Type B pancreatic cell (in vitro differentiated cells): ENCODE measurements at regions not wholly inside any gene's neighbourhood (a gene's known extent, or its start where the extent isn't known, plus 50 kb on each side); places are given as distances from the start of the nearest gene placed in this dataset.
"Not testable (repeated sequence)": the region's sequence is repeated elsewhere in the genome, so short reads cannot be mapped to it uniquely, and the experiment has no call there.

Experiments
- DNase-seq: peaks from one replicate; pipeline ENCODE4 v3.0.0; 2021; ENCODE audit warnings: mixed read lengths; ENCODE audit not compliant: unreplicated experiment; ENCODE audit errors: extremely low spot score
- H3K27ac Mint-ChIP-seq: 2 replicates; pipeline ENCODE4 v1.8.0; 2021; ENCODE audit warnings: mild to moderate bottlenecking, mixed read lengths
- H3K27me3 Mint-ChIP-seq: 2 replicates; pipeline ENCODE4 v1.8.0; 2021; ENCODE audit warnings: mixed read lengths
- H3K36me3 Mint-ChIP-seq: 2 replicates; pipeline ENCODE4 v1.8.0; 2021; ENCODE audit warnings: mixed read lengths
- H3K4me1 Mint-ChIP-seq: one replicate; pipeline ENCODE4 v1.8.0; 2021; ENCODE audit warnings: mixed read lengths; ENCODE audit not compliant: unreplicated experiment
- H3K4me3 Mint-ChIP-seq: 2 replicates; pipeline ENCODE4 v1.8.0; 2021; ENCODE audit warnings: mild to moderate bottlenecking, mixed read lengths
- H3K9me3 Mint-ChIP-seq: 2 replicates; pipeline ENCODE4 v1.8.0; 2021; ENCODE audit warnings: mixed read lengths
- CTCF ChIP-seq: fragments of 200-600 bp; sonication (generic); conservative IDR thresholded peaks from 2 replicates; pipeline ENCODE4 v1.5.0; 2021; ENCODE audit warnings: antibody characterized with exemption, mild to moderate bottlenecking

GRCh38 chr4:156517546-156517945 lies 454.1 kb downstream of the PDGFC start:
- Mint-ChIP-seq H3K36me3 (peaks cover 3% of the 10 kb centered on the region), H3K9me3 (peaks cover 6% of the 10 kb centered on the region), H3K4me3 (no peak overlapping the region), H3K4me1 (peaks cover 4% of the 10 kb centered on the region), H3K27ac (no peak overlapping the region), H3K27me3 (no peaks in the 10 kb centered on the region)
- TF ChIP-seq CTCF, result no peak
- DNase-seq, result no peak

- H3K4me3 Mint-ChIP-seq, result no peak overlapping the region
- H3K27me3 Mint-ChIP-seq, result no peaks in the 10 kb centered on the region
- H3K9me3 Mint-ChIP-seq, result no peaks in the 10 kb centered on the region
- peaks cover 4% of the 10 kb centered on the region for H3K4me1 Mint-ChIP-seq
- no peaks in the 10 kb centered on the region for H3K36me3 Mint-ChIP-seq
- DNase-seq, result no peak
- TF ChIP-seq CTCF, result no peak
- no peak overlapping the region for H3K27ac Mint-ChIP-seq
These were observed 454.9 kb downstream of the PDGFC start for GRCh38 chr4:156516698-156517097.

GRCh38 chr4:156515295-156515694 lies 456.3 kb downstream of the PDGFC start:
- no peaks in the 10 kb centered on the region for H3K27me3 Mint-ChIP-seq

GRCh38 chr4:156512622-156513021 lies 459.0 kb downstream of the PDGFC start:
- peaks cover 3% of the 10 kb centered on the region for H3K4me1 Mint-ChIP-seq
- H3K4me3 Mint-ChIP-seq, result no peak overlapping the region
- no peaks in the 10 kb centered on the region for H3K9me3 Mint-ChIP-seq
- TF ChIP-seq CTCF, result no peak
- H3K27ac Mint-ChIP-seq, result no peak overlapping the region
- no peaks in the 10 kb centered on the region for H3K27me3 Mint-ChIP-seq
- H3K36me3 Mint-ChIP-seq, result no peaks in the 10 kb centered on the region
- no peak for DNase-seq

More at GRCh38 chr4:156515295-156515694, 456.3 kb downstream of the PDGFC start:
- DNase-seq, result no peak
- Mint-ChIP-seq H3K36me3 (no peaks in the 10 kb centered on the region), H3K9me3 (no peaks in the 10 kb centered on the region), H3K27ac (no peak overlapping the region), H3K4me3 (no peak overlapping the region), H3K4me1 (peaks cover 4% of the 10 kb centered on the region)
- TF ChIP-seq CTCF, result no peak

- not testable (repeated sequence) for H3K4me1 Mint-ChIP-seq, H3K27me3 Mint-ChIP-seq
These were observed 461.7 kb downstream of the PDGFC start for GRCh38 chr4:156509921-156510320.

GRCh38 chr4:156505341-156505955 lies 466.2 kb downstream of the PDGFC start:
- Mint-ChIP-seq H3K9me3 (peaks cover 5% of the 10 kb centered on the region), H3K36me3 (peaks cover 3% of the 10 kb centered on the region), H3K27ac (no peak overlapping the region), H3K27me3 (no peaks in the 10 kb centered on the region), H3K4me1 (no peaks in the 10 kb centered on the region), H3K4me3 (no peak overlapping the region)
- DNase-seq, result no peak
- no peak for TF ChIP-seq CTCF

More at GRCh38 chr4:156509921-156510320, 461.7 kb downstream of the PDGFC start:
- not testable (repeated sequence) for H3K27ac Mint-ChIP-seq, H3K9me3 Mint-ChIP-seq, H3K4me3 Mint-ChIP-seq, DNase-seq, H3K36me3 Mint-ChIP-seq
